K562 (cell line): ENCODE measurements at regions not wholly inside any gene's neighbourhood (a gene's known extent, or its start where the extent isn't known, plus 50 kb on each side); places are given as distances from the start of the nearest gene placed in this dataset.

Source experiments
- MYC ChIP-seq, 2 experiments: fragments of 250-450 bp in 1 of 2; sonication (Bioruptor Pico) in 1 of 2; IDR thresholded peaks; 2 replicates each; pipeline versions ENCODE4 v1.5.1 to v1.6.1; 2012 to 2021; ENCODE audit warnings: low read depth in 2 of 2, borderline replicate concordance in 1 of 2, improper control_type of control experiment in 1 of 2, low read length in 1 of 2, mild to moderate bottlenecking in 1 of 2, moderate library complexity in 1 of 2
- RAD21 ChIP-seq, 2 experiments: fragments of 250-450 bp in 1 of 2; fragments of 450-650 bp in 1 of 2; sonication (Bioruptor Pico) in 1 of 2; formaldehyde crosslinking in 1 of 2; IDR thresholded peaks in 1 of 2; conservative IDR thresholded peaks in 1 of 2; 2 replicates each; pipeline versions ENCODE4 v1.4.0 to v1.8.0; 2020 to 2022; ENCODE audit warnings: mild to moderate bottlenecking in 2 of 2, moderate library complexity in 1 of 2
- SMARCB1 ChIP-seq: IDR thresholded peaks from 2 replicates; pipeline ENCODE4 v1.6.1; 2011; ENCODE audit warnings: improper control_type of control experiment, low read depth; ENCODE audit not compliant: insufficient read length
- TAF15 ChIP-seq: fragments of 200-400 bp; formaldehyde crosslinking; IDR thresholded peaks from 2 replicates; pipeline ENCODE4 v1.6.1; 2017; ENCODE audit warnings: mild to moderate bottlenecking, low read depth, low read length, moderate library complexity

DNA sequence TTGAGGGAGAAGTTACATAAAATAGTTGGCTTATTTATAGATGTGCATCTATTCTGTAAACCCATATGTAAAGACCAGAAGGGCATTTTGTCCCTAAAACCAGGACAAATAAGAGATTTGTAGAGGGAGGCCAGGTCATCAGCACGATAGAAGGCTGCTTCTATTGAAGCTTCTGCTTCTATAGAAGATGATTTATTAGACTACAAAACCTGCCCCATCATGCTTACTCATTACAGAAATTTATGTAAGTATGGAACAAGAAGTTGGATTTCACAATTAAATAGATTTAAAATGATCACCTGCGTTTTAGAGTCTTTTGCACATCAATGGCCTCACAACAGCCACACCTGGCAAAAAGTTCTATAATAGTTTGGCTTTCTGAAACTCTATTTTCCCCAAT, 183.5 kb downstream of the DUSP10 start:
- TF ChIP-seq TAF15 (no peak), MYC (IDR thresholded peaks at IDR 0.05; ENCODE audit: low read depth, low read length) (no peak), MYC (CRISPR knock-in tag; IDR thresholded peaks at IDR 0.05; ENCODE audit: borderline replicate concordance, low read depth) (no peak), RAD21 (CRISPR knock-in tag; conservative IDR thresholded peaks at IDR 0.05 in 1 of 2, IDR thresholded peaks at IDR 0.05 in 1 of 2) (no peak), SMARCB1 (no peak)
